Right lobe of liver (tissue), 6 donors: ENCODE measurements at regions not wholly inside any gene's neighbourhood (a gene's known extent, or its start where the extent isn't known, plus 50 kb on each side); places are given as distances from the start of the nearest gene placed in this dataset.
"Not testable (repeated sequence)": the region's sequence is repeated elsewhere in the genome, so short reads cannot be mapped to it uniquely, and the experiment has no call there.

Experiments
- ATAC-seq, 4 donors: fragments of 200-7000 bp; cut with Tn5 transposase; one replicate each; pipeline ENCODE4 v1.9.1; 2020; ENCODE audit warnings: mild to moderate bottlenecking in 4 of 4, moderate library complexity in 4 of 4
- DNase-seq, 3 donors: peaks; one replicate each; pipeline ENCODE4 v3.0.0-alpha.2; 2020
- H3K27ac ChIP-seq, 3 donors: fragments of 200-600 bp; one replicate each; pipeline ENCODE4 v1.8.0; 2022
- H3K27me3 ChIP-seq, 2 donors: fragments of 200-600 bp; one replicate each; pipeline ENCODE4 v1.8.0; 2022
- H3K36me3 ChIP-seq, 4 donors: fragments of 200-600 bp; sonication (generic) in 1 of 4; one replicate each; pipeline versions ENCODE4 v1.5.1 to v1.8.0; 2017 to 2022; ENCODE audit warnings: control low read depth in 1 of 4
- H3K4me1 ChIP-seq, 4 donors: fragments of 200-600 bp; sonication (generic) in 1 of 4; one replicate each; pipeline versions ENCODE4 v1.5.1 to v1.8.0; 2017 to 2022; ENCODE audit warnings: control low read depth in 1 of 4
- H3K4me3 ChIP-seq, 3 donors: fragments of 200-600 bp; one replicate each; pipeline ENCODE4 v1.8.0; 2022
- H3K9me3 ChIP-seq, 4 donors: fragments of 200-600 bp; sonication (generic) in 1 of 4; one replicate each; pipeline versions ENCODE4 v1.5.1 to v1.8.0; 2017 to 2022; ENCODE audit warnings: control low read depth in 1 of 4
- CTCF ChIP-seq, 4 donors: fragments of 200-600 bp in 3 of 4; fragments of 450-650 bp in 1 of 4; IDR thresholded peaks; one replicate each; pipeline versions ENCODE4 v1.5.1 to v1.8.0; 2016 to 2022; ENCODE audit warnings: antibody characterized with exemption in 4 of 4, mild to moderate bottlenecking in 2 of 4
- POLR2A ChIP-seq: fragments of 450-650 bp; IDR thresholded peaks from one replicate; pipeline ENCODE4 v1.6.1; 2017; ENCODE audit warnings: antibody characterized with exemption, mild to moderate bottlenecking
- WGBS: methylation state at CpG from one replicate; pipeline ENCODE4 v1.1.6; 2018; ENCODE audit warnings: low coverage, low lambda C conversion rate; ENCODE audit not compliant: insufficient coverage; ENCODE audit errors: missing lambda C conversion rate; 5-methylcytosine and 5-hydroxymethylcytosine counted together
- intact Hi-C, 2 donors: fragments of 100-400 bp; cut with DNase I; formaldehyde crosslinking; loops; one replicate each; pipeline versions ENCODE4 v1.11.2 to v1.14.1; 2022
- donor health status: DM: no; HTN: yes; CAD: no.
- donor health status: DM: no; HTN: no; CAD: no.
- donor health status: DM: no; HTN: no; CAD: no.
- donor health status: DM: no; HTN: yes; CAD: no.
- donor health status: DM: no; HTN: yes; CAD: no.

- Histone ChIP-seq H3K9me3 (no peaks in the 10 kb centered on the region), H3K36me3 (no peaks in the 10 kb centered on the region), H3K4me1 (no peaks in the 10 kb centered on the region), H3K27ac (no peak overlapping the region), H3K4me3 (no peak overlapping the region), H3K27me3 (no peaks in the 10 kb centered on the region)
- 68% methylated on average over 2 of the region's 2 CpGs for WGBS
- DNase-seq = no peak
- TF ChIP-seq CTCF (IDR thresholded peaks at IDR 0.05) (no peak), POLR2A (no peak)
- no peak for ATAC-seq
- intact Hi-C loops = no loop called here
Observed at GRCh38 chr15:79740561-79740960, 156.3 kb downstream of the MTHFS start.

GRCh38 chr15:79743032-79743431, 153.8 kb downstream of the MTHFS start:
- DNase-seq (no peak), ATAC-seq (no peak)
- no peaks in the 10 kb centered on the region for H3K9me3 ChIP-seq
- H3K27me3 ChIP-seq = no peaks in the 10 kb centered on the region
- intact Hi-C loops = no loop called here
- H3K27ac ChIP-seq = no peak overlapping the region
- TF ChIP-seq POLR2A = no peak
- TF ChIP-seq CTCF (IDR thresholded peaks at IDR 0.05) = no peak
- H3K4me1 ChIP-seq = no peaks in the 10 kb centered on the region
- H3K4me3 ChIP-seq = no peak overlapping the region
- no peaks in the 10 kb centered on the region for H3K36me3 ChIP-seq
- WGBS = 92% methylated on average over 5 of the region's 10 CpGs

- WGBS = 63% methylated on average over 3 of the region's 3 CpGs
- DNase-seq, H3K27ac ChIP-seq, H3K4me3 ChIP-seq, H3K4me1 ChIP-seq, H3K36me3 ChIP-seq, H3K27me3 ChIP-seq, ATAC-seq, H3K9me3 ChIP-seq, intact Hi-C loops: not testable (repeated sequence)
Observed at GRCh38 chr15:79744485-79744884, 152.3 kb downstream of the MTHFS start.

- Histone ChIP-seq H3K27ac (no peak overlapping the region), H3K4me1 (no peaks in the 10 kb centered on the region), H3K4me3 (no peak overlapping the region), H3K9me3 (no peaks in the 10 kb centered on the region), H3K36me3 (no peaks in the 10 kb centered on the region), H3K27me3 (no peaks in the 10 kb centered on the region)
- intact Hi-C loops = no loop called here
- ATAC-seq (no peak), DNase-seq (no peak)
- no peak for TF ChIP-seq POLR2A
- TF ChIP-seq CTCF (IDR thresholded peaks at IDR 0.05) = no peak
- 89% methylated on average over 3 of the region's 4 CpGs for WGBS
Observed at GRCh38 chr15:79756365-79756764, 140.4 kb downstream of the MTHFS start.

GRCh38 chr15:79765081-79765480, 131.7 kb downstream of the MTHFS start:
- 70% methylated on average over 4 of the region's 4 CpGs for WGBS
- H3K4me1 ChIP-seq = peaks cover 0 to 7% (median 0%) of the 10 kb centered on the region in 4 donors
- ATAC-seq = no peak
- intact Hi-C loops = no loop called here
- no peaks in the 10 kb centered on the region for H3K9me3 ChIP-seq
- no peak overlapping the region for H3K4me3 ChIP-seq
- H3K27ac ChIP-seq = no peak overlapping the region
- DNase-seq = no peak
- H3K36me3 ChIP-seq = no peaks in the 10 kb centered on the region
- TF ChIP-seq CTCF (IDR thresholded peaks at IDR 0.05) (no peak), POLR2A (no peak)
- no peaks in the 10 kb centered on the region for H3K27me3 ChIP-seq
